GM12872 (cell line): ENCODE measurements at regions not wholly inside any gene's neighbourhood (a gene's known extent, or its start where the extent isn't known, plus 50 kb on each side); places are given as distances from the start of the nearest gene placed in this dataset.

Experiments used
- TF ChIP-seq, protein P1 (sequence below): IDR thresholded peaks from 3 replicates; pipeline ENCODE4 v1.5.1; 2011; ENCODE audit warnings: low read depth, mild to moderate bottlenecking, low read length, moderate library complexity; ENCODE audit not compliant: insufficient read depth

DNA sequence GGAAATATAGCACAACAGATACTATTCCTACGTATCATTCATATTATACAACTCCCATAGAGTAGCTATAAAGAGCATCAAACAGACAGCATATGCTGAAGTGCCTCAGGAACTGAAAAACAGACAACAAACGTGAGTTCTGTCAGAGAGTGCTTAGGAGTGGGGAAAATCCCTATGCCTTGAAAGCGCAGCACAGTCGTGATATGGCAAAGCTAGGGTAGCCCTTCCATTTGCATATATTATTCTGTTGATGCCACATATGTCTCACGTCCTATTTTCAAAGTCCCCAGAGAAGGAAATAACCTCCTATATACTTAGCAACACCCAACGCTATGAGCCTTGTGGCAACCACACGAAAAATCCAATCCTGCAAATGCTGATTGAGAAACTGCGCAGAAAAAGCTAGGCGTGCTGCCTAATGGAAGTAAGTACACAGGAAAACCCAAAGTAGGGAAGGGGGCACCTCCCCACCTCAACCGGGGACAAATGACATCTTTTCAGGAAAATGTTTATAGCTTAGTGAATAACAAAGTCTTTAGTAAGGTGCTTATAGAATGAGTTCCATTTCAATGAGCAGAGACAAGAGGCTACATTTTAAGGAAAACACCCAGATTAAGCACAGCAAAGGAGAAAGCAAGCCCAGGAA is 105.1 kb downstream of the MED10 start:
- TF ChIP-seq, protein P1, sequence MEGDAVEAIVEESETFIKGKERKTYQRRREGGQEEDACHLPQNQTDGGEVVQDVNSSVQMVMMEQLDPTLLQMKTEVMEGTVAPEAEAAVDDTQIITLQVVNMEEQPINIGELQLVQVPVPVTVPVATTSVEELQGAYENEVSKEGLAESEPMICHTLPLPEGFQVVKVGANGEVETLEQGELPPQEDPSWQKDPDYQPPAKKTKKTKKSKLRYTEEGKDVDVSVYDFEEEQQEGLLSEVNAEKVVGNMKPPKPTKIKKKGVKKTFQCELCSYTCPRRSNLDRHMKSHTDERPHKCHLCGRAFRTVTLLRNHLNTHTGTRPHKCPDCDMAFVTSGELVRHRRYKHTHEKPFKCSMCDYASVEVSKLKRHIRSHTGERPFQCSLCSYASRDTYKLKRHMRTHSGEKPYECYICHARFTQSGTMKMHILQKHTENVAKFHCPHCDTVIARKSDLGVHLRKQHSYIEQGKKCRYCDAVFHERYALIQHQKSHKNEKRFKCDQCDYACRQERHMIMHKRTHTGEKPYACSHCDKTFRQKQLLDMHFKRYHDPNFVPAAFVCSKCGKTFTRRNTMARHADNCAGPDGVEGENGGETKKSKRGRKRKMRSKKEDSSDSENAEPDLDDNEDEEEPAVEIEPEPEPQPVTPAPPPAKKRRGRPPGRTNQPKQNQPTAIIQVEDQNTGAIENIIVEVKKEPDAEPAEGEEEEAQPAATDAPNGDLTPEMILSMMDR = no peak

- TF ChIP-seq, protein P1 = no peak
Measured at GRCh38 chr5:6269925-6270324, 108.4 kb downstream of the MED10 start.

- TF ChIP-seq, protein P1 = no peak
Measured at GRCh38 chr5:6266671-6267197, 111.6 kb downstream of the MED10 start.

GRCh38 chr5:6264394-6264793 is 114.0 kb downstream of the MED10 start:
- TF ChIP-seq, protein P1 = no peak

- TF ChIP-seq, protein P1 = no peak
Measured at GRCh38 chr5:6262651-6263363, 115.5 kb downstream of the MED10 start.

- TF ChIP-seq, protein P1 = no peak
Measured at GRCh38 chr5:6261668-6262067, 116.7 kb downstream of the MED10 start.

DNA sequence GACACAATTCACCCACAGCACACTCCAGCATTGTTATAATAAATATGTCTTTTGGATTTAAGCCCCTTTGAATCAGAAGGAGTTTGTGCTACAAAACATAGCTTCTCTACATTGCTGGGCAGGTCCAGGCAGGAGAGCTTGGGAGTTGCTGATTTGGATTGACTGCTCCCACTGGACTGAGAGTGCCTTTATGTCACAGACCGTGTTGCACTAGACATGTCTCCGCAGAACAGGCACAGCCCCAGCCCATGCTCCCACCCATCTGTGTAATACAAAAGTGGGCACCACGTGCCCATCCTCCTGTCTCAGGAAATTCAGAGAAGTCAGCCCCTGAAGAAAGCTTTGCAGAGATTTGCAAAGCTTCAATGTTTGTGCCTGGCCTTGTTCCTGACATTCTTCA is 117.1 kb downstream of the MED10 start:
- TF ChIP-seq, protein P1 = no peak
